SK-N-SH treated with all-trans-retinoic acid at 6 μM for 48 hours (cell line): ENCODE measurements at regions not wholly inside any gene's neighbourhood (a gene's known extent, or its start where the extent isn't known, plus 50 kb on each side); places are given as distances from the start of the nearest gene placed in this dataset.

ENCODE experiments used
- ARNTL ChIP-seq: fragments of 450-650 bp; formaldehyde crosslinking; IDR thresholded peaks from 2 replicates; pipeline ENCODE4 v1.5.0; 2020; ENCODE audit warnings: low read depth, mild to moderate bottlenecking, moderate library complexity, borderline replicate concordance
- ZFP3 ChIP-seq: fragments of 250-450 bp; sonication (Bioruptor Pico); IDR thresholded peaks from 2 replicates; pipeline ENCODE4 v1.5.0; 2020; ENCODE audit warnings: mild to moderate bottlenecking, moderate library complexity
- TF ChIP-seq, protein P1 (sequence below): fragments of 250-450 bp; sonication (Bioruptor Pico); IDR thresholded peaks from 2 replicates; pipeline ENCODE4 v1.5.0; 2020; ENCODE audit warnings: mild to moderate bottlenecking, moderate library complexity

- no peak for TF ChIP-seq ARNTL (CRISPR knock-in tag)
- no peak for TF ChIP-seq ZFP3 (CRISPR knock-in tag)
- TF ChIP-seq, protein P1, sequence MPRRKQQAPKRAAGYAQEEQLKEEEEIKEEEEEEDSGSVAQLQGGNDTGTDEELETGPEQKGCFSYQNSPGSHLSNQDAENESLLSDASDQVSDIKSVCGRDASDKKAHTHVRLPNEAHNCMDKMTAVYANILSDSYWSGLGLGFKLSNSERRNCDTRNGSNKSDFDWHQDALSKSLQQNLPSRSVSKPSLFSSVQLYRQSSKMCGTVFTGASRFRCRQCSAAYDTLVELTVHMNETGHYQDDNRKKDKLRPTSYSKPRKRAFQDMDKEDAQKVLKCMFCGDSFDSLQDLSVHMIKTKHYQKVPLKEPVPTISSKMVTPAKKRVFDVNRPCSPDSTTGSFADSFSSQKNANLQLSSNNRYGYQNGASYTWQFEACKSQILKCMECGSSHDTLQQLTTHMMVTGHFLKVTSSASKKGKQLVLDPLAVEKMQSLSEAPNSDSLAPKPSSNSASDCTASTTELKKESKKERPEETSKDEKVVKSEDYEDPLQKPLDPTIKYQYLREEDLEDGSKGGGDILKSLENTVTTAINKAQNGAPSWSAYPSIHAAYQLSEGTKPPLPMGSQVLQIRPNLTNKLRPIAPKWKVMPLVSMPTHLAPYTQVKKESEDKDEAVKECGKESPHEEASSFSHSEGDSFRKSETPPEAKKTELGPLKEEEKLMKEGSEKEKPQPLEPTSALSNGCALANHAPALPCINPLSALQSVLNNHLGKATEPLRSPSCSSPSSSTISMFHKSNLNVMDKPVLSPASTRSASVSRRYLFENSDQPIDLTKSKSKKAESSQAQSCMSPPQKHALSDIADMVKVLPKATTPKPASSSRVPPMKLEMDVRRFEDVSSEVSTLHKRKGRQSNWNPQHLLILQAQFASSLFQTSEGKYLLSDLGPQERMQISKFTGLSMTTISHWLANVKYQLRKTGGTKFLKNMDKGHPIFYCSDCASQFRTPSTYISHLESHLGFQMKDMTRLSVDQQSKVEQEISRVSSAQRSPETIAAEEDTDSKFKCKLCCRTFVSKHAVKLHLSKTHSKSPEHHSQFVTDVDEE (CRISPR knock-in tag): no peak
Measured at GRCh38 chr5:77139001-77139400, 51.9 kb upstream of the ZBED3 start.
